Stimulated activated CD8-positive, alpha-beta memory T cell treated with anti-CD3 and anti-CD28 coated beads, Interleukin-15, amount 100 ng/mL, for 48 hours (primary cell): ENCODE measurements at regions not wholly inside any gene's neighbourhood (a gene's known extent, or its start where the extent isn't known, plus 50 kb on each side); places are given as distances from the start of the nearest gene placed in this dataset.

Experiments
- DNase-seq, 2 donors: peaks; one replicate each; pipeline ENCODE4 v3.0.0-alpha.2; 2020; ENCODE audit warnings: low read depth in 2 of 2

- no peak for DNase-seq
Observed at GRCh38 chr6:166009385-166010031, 158.1 kb downstream of the TBXT start.

DNA sequence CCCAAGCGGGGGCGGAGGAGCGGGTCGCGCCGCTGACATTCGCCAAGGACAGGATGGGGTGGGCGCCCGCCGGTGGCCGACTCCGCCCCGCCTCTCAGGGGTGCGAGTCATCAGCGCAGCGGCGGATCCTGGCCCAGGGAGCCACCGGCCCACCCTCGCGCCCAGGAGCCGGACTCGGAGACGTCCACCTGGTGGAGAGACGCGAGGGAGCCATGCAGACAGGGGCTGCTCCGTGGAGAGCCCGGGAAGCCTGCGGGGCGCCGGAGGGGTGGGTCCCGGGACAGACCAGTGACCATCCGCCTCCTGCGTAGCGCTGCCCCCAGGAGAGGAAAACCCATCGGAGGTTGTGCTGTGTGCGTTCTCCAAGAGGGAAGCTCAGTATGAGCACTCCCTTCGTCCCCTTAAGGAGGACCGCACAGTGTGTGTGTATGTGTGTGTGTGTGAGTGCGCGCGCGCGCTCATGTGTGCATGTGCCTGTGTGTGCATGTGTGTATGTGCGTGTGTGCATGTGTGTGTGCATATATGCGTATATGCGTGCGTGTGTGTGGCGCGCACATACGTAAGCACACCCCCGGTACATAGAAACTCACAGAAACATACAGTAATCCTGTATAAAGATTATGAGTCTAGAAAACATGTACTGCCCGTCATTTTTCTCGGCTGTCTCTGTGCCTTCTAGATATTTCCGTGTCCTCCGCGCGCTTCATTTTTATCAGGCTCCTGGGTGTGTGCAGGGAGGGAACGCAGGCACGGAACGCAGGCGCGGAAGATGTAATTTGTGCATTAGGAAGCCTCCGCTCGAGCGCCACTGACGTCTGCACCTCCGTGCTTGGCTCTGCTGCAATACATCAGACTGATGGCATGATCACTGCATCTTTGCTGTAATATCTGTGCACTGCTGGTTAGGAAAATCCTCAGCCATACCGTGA is 158.9 kb downstream of the TBXT start:
- no peak for DNase-seq

DNA sequence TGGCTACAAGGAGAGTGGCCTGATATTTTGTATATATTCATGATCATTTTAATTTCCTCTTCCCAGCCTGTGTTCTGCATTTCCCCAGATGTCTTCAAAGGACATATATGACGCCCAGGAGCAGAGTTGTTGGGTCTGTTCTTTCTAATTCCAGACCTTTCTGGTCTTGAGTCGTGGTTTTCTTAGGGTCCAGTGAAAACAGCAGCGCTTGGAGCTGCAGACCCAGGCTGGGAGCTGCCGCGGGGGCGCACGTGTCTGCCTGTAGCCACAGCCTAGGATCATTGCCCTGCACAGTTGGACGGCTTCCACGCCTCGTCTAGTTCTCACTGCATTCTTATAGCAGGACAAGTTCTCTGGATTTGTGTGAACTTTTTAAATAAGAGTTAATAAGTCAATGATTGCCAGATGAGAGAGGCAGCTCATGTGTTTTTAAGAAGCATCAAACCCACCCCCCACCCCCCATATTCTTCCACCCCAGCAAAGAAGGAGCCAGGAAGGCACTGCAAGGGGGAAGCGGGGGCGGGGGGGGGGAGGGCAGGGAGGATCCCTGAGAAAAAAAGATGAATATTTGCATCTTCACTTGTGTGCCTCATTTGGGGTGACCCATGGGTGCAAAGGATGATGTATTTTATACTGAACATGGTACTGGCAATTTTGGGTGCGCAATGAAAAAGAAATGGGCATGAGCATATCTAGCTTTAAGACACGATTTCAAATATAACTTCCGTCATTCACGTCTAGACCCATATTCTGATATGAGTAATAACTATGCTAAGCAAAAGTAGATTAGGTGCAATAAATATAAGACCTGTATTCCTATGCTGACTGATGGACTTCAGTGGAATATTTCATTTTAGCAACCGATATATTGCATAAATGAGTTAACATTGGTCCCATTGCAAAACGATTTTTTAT is 160.0 kb downstream of the TBXT start:
- no peak for DNase-seq

- DNase-seq, result no peak
Observed at GRCh38 chr6:166006900-166007301, 160.8 kb downstream of the TBXT start.

DNA sequence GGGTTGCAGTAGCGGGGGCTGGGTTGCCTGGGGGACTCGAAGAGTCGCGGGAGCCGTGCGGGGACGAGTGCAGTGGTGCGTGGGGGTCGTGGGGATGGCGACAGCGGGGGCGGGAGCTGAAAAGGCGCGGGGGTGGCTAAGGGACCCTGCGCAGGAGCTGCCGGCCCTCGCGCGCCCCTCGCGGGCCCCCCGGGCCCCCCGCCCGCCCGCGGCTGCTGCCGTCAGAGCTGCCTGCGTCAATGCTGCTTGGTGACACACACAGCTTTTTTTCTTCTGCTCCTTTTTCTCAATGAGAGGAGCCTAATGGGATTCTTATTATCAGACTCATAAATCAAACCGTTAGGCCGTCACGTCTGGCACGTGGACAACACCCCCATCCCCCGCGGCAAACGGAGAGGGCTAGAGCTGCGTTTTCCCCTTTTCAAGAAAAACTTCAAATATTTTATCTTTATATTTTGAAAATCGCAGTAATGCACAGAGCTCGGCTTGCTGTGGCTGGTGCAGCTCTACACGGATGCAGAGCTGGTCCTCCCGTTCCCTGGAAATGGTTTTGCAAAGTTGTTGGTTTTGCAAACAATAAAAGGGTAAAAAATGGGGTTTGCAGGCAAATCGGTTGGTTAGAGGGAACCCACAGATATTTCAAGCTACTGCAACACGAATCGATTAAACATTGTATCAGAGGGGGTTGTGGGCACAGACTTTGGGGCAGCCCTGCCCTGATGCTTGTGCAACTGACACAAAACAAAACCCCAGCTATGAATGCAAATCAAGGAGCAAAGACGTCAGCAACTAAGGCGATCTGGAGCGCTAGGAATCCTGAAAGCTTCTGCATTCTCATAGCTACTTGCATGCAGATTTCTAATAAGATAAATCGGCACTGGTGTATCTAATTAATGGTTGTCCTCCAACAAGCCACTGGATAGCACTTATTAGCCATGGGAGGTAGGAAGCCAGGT is 161.4 kb downstream of the TBXT start:
- no peak for DNase-seq

- no peak for DNase-seq
Observed at GRCh38 chr6:166005401-166005943, 162.2 kb downstream of the TBXT start.

DNA sequence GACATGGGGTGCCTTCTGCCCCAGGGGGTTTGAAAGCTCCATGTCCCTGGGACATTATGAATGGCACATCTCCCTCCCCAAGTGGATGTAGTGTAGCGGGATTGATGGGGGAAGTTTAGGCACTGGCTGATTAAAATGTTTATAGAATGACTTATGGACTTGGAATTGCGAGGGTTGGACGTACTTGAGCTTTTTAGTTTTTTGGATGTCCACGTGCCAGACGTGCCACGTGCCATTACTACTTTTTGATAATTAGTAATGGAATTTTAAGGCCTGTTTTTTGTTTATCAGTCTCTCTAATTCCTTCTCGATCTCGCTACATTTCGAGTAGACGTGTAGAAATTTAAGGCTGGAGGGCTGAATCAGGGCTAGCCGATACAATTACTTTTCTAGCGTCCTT is 162.8 kb downstream of the TBXT start:
- DNase-seq, result no peak

DNA sequence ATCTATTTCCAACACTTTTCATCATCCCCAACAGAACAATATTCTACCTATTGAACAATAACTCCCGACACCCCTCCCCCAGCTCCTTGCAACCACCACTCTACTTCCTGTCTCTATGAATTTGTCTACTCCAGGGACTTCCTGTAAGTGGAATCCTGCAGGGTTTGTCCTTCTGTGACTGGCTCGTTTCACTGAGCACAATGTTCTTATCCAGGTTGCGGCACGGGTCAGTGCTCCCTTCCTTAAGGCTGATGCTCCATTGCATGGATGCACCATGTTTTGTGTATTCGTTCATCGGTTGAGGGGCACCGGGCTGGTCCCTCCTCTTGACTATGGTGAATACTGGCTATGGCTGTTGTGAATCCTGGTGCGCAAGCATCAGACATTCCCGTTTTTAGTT is 163.2 kb downstream of the TBXT start:
- DNase-seq, result no peak

DNA sequence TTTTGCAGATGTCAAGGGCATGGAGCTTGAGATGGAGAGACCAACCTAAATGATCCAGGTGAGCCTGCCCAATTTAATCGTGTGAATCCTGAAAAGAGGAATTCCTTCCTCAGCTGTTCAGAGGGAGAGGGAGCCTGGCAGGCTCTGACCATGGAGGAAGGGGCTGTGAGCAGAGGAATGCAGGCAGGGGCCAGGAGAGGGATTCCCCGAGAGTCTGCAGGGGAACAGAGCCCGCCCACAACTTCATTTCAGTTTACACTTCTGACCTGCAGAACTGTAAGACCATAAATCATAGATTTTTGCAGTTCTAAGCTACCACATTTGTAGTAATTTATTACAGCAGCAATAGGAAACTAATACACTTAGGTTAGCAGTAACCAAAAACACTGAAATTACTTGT is 164.1 kb downstream of the TBXT start:
- no peak for DNase-seq

DNA sequence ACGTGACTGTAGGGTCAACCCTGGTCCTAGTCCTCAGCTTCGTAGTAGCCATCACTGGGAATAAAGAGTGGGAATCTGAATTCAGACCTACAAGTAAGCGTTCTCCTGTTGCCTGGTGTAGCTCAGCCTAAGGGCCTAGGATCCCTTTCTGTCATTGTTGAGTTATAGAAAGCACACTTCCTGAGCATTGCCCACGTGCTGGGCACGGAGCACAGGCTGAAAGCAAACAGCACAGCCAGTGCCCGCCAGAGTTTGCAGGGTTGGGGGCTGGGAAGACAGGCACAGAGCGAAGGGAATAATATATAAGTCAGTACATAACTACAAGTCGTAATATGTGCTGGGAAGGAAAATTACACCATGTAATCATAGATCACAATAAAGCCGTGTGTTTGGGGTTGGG is 166.3 kb downstream of the TBXT start:
- DNase-seq, result no peak

DNA sequence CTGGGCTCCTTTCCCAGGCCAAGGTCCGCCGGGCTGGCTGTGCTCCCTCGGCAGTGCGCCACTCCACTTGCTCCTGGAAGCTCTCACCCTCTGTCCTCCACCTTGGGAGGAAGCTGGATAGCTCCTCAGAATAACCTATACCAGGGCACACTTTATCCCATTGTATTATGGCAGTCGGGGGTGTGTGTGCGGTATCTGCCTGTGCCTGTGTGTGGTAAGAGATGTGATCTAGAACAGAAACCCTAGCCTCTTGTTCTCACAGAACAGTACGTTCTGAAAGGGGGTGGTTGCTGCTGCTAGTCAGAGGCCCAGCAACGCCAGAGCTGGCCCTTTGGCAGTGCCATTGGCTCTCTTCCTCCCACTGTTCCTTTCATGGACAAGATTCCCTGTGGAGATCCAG is 168.4 kb downstream of the TBXT start:
- DNase-seq, result no peak

DNA sequence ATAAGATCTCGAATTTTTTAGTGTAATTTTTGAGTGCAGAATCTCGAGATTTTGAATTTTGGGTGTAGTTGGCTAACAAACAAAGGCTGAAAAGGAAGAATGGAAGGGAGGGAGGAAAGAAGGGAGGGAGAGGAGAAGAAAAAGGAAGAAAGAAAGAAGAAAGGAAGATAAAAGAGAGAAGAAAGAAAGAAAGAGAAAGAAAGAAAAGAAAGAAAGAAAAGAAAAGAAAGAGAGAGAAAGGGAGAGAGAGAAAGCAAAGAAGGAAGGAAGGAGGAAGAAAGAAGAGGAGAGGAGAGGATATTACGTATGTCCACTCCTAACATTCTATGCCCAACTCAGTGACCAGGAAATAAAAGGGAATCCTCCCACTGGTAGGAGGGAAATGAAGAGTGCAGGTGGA is 169.6 kb downstream of the TBXT start:
- DNase-seq, result no peak

DNA sequence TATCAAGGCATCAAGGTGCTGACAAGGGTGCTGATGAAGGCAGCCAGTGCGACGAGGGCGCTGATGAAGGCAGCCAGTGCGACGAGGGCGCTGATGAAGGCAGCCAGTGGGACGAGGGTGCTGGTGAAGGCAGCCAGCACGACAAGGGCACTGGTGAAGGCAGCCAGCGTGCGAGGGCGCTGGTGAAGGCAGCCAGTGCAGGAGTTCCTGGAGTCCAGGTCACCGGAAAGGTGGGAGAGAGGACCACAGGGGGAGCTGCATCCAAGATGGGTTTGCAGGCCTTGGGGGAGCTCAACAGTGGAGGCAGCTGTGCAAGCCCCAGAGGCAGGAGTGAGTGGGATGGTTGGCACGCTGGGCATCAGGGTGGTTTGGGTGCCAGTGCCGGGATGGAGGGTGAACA is 176.3 kb downstream of the TBXT start:
- DNase-seq, result no peak

GRCh38 chr6:165990216-165990615 is 177.4 kb downstream of the TBXT start:
- DNase-seq, result no peak

- no peak for DNase-seq
Observed at GRCh38 chr6:165988757-165989456, 178.7 kb downstream of the TBXT start.

DNA sequence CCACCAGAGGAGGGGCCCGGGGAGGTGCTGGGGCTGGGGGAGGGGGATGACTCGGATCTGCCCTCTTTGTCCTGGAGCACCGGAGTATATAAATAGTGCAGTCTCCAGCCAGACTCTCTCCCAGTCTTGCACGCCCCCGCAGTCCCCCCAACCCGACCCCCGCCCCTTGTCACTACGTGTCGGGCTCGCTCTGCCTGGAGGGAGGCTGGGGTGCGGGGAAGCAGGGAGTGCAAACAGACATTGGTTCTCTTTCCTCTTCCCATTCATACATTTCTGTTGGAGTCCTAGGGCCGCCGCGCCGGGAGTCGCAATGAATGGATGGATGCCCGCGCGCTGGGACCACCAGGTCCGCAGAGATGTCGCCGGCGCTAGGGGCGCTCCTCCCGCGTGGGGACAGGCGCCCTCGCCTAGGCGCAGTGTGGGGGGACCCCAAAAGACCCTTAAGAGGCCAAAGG is 179.3 kb downstream of the TBXT start:
- no peak for DNase-seq

GRCh38 chr6:165987483-165988301 is 180.0 kb downstream of the TBXT start:
- DNase-seq, result no peak

DNA sequence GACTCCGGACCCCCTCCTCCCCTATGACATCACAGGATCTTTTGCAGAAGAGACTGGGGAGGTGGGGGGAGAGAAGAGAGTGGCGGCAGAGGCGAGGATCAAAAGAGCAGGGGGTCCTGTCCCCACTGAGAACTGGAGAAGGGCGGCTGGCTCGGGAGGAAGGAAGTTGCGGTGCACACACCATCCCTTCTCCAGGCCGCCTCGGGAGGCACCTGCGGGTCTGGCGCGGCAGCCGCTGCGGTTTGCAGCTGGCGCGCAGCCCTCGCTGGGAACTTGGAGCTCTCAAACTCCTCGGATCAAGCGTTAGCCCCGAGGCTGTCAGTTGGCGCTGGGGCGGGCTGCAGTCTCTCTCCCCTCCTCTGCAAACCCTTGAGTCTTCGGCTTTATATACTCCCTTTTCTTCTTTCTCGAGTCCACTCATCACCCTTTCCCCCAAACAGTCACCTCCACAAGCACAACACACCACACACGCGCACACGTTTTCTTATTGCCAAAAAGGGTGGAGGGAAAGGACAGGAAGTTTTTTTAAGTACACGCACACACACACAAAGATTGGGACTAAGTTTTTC is 180.7 kb downstream of the TBXT start:
- DNase-seq, result no peak
